Fibroblast of peridontal ligament (primary cell): ENCODE measurements at regions not wholly inside any gene's neighbourhood (a gene's known extent, or its start where the extent isn't known, plus 50 kb on each side); places are given as distances from the start of the nearest gene placed in this dataset.

ENCODE experiments used
- DNase-seq: peaks from one replicate; pipeline ENCODE4 v3.0.0-alpha.2; 2010; ENCODE audit errors: extremely low read depth

- no peak for DNase-seq
Observed at GRCh38 chr10:57017356-57018037, 656.4 kb upstream of the ZWINT start.

- DNase-seq, result no peak
Observed at GRCh38 chr10:57015595-57016318, 654.7 kb upstream of the ZWINT start.

- no peak for DNase-seq
Observed at GRCh38 chr10:57015187-57015586, 654.1 kb upstream of the ZWINT start.

GRCh38 chr10:57014758-57015157, 653.7 kb upstream of the ZWINT start:
- DNase-seq, result no peak

GRCh38 chr10:57008189-57008588, 647.1 kb upstream of the ZWINT start:
- no peak for DNase-seq

- DNase-seq, result no peak
Observed at GRCh38 chr10:56991591-56992069, 630.6 kb upstream of the ZWINT start.

GRCh38 chr10:56975513-56975912, 614.5 kb upstream of the ZWINT start:
- no peak for DNase-seq

GRCh38 chr10:56973766-56974165, 612.7 kb upstream of the ZWINT start:
- no peak for DNase-seq

GRCh38 chr10:56943221-56943755, 582.2 kb upstream of the ZWINT start:
- no peak for DNase-seq

GRCh38 chr10:56934515-56934914, 573.5 kb upstream of the ZWINT start:
- no peak for DNase-seq

- DNase-seq, result no peak
Observed at GRCh38 chr10:56928714-56929113, 567.7 kb upstream of the ZWINT start.

- DNase-seq, result no peak
Observed at GRCh38 chr10:56927701-56928100, 566.6 kb upstream of the ZWINT start.

- no peak for DNase-seq
Observed at GRCh38 chr10:56920601-56921261, 559.7 kb upstream of the ZWINT start.

- no peak for DNase-seq
Observed at GRCh38 chr10:56912043-56912442, 551.0 kb upstream of the ZWINT start.

- no peak for DNase-seq
Observed at GRCh38 chr10:56905051-56905450, 544.0 kb upstream of the ZWINT start.

GRCh38 chr10:56902554-56902953, 541.5 kb upstream of the ZWINT start:
- no peak for DNase-seq

GRCh38 chr10:56895306-56895705, 534.2 kb upstream of the ZWINT start:
- DNase-seq, result no peak

GRCh38 chr10:56881218-56881617, 520.2 kb upstream of the ZWINT start:
- no peak for DNase-seq

GRCh38 chr10:56880606-56881005, 519.5 kb upstream of the ZWINT start:
- DNase-seq, result no peak

GRCh38 chr10:56874950-56875349, 513.9 kb upstream of the ZWINT start:
- no peak for DNase-seq

- DNase-seq, result no peak
Observed at GRCh38 chr10:56871160-56871668, 510.2 kb upstream of the ZWINT start.

GRCh38 chr10:56867236-56867635, 506.2 kb upstream of the ZWINT start:
- no peak for DNase-seq
